HepG2 (cell line): ENCODE measurements at regions not wholly inside any gene's neighbourhood (a gene's known extent, or its start where the extent isn't known, plus 50 kb on each side); places are given as distances from the start of the nearest gene placed in this dataset.

Source experiments
- ATAC-seq: fragments of 200-7000 bp; cut with Tn5 transposase; 3 replicates; pipeline ENCODE4 v1.9.1; 2020; ENCODE audit warnings: mild to moderate bottlenecking, moderate library complexity
- BruUV-seq: library from RNA; stranded (reverse); fragments of 400-500 nt; replicated peaks from 2 replicates; lab custom pipeline; 2021; lab: Mats Ljungman, UMichigan
- CTCF ChIA-PET: fragments of 300-600 bp; formaldehyde crosslinking; extraction: SDS; loops from one replicate; lab custom pipeline; 2021; ENCODE audit warnings: low total read pairs, inconsistent platforms, low intra/inter-chr PET ratio; lab: Yijun Ruan, JAX
- POLR2A ChIA-PET: fragments of 350-600 bp; sonication (Branson Sonifier 250); formaldehyde crosslinking; loops from one replicate; lab custom pipeline; 2020; ENCODE audit warnings: antibody characterized with exemption, inconsistent platforms; lab: Yijun Ruan, JAX
- DNase-seq: peaks from one replicate; pipeline ENCODE4 v3.0.0-alpha.2; 2015; ENCODE audit warnings: low spot score
- FAIRE-seq: peaks from 3 replicates; lab custom pipeline; 2011; peaks lifted over from hg19 to GRCh38; lab: Jason Lieb, UNC
- H2AFZ ChIP-seq: one replicate; pipeline ENCODE4 v1.6.1; 2011; ENCODE audit warnings: low read length, inconsistent platforms
- H3K27ac ChIP-seq: fragments of 300-600 bp; 3 replicates; pipeline ENCODE4 v1.8.0; 2011; ENCODE audit warnings: mixed run types, mild to moderate bottlenecking, mixed read lengths, low read length, inconsistent platforms; ENCODE audit not compliant: insufficient read depth; ENCODE audit errors: extremely low read length
- H3K27me3 ChIP-seq, 2 experiments: fragments of 200-600 bp in 1 of 2; 2 replicates in 1 of 2; 3 replicates in 1 of 2; pipeline versions ENCODE4 v1.6.0 to v1.8.0; 2011; ENCODE audit warnings: low read length in 2 of 2, mild to moderate bottlenecking in 2 of 2, moderate library complexity in 2 of 2, inconsistent platforms in 1 of 2; ENCODE audit not compliant: insufficient read depth in 2 of 2, control insufficient read depth in 1 of 2
- H3K36me3 ChIP-seq, 2 experiments: fragments of 200-600 bp in 1 of 2; replicated peaks in 1 of 2; 2 replicates in 1 of 2; 3 replicates in 1 of 2; pipeline versions ENCODE4 v1.5.1 to v1.8.0; 2011; ENCODE audit warnings: low read length in 2 of 2, inconsistent platforms in 1 of 2; ENCODE audit not compliant: insufficient read depth in 2 of 2, control insufficient read depth in 1 of 2
- H3K4me1 ChIP-seq: 2 replicates; pipeline ENCODE4 v1.5.1; 2012; ENCODE audit warnings: low read length, inconsistent platforms; ENCODE audit not compliant: insufficient read depth
- H3K4me2 ChIP-seq: 2 replicates; pipeline ENCODE4 v1.6.0; 2011; ENCODE audit warnings: low read depth, low read length, inconsistent platforms
- H3K4me3 ChIP-seq, 3 experiments: fragments of 200-600 bp in 1 of 3; sonication (generic), shearing (Covaris generic) in 1 of 3; replicated peaks in 1 of 3; 2 replicates each; pipeline ENCODE4 v1.5.1; 2011 to 2016; ENCODE audit warnings: low read length in 3 of 3, inconsistent platforms in 2 of 3, low read depth in 2 of 3, mild to moderate bottlenecking in 2 of 3, control low read depth in 1 of 3, mixed read lengths in 1 of 3; ENCODE audit not compliant: insufficient read depth in 1 of 3
- H3K79me2 ChIP-seq: one replicate; pipeline ENCODE4 v1.6.1; 2011; ENCODE audit warnings: low read length, inconsistent platforms; ENCODE audit not compliant: insufficient read depth
- H3K9ac ChIP-seq: 2 replicates; pipeline ENCODE4 v1.6.0; 2011; ENCODE audit warnings: mild to moderate bottlenecking, low read depth, low read length, inconsistent platforms; ENCODE audit not compliant: insufficient read depth
- H3K9me3 ChIP-seq: 2 replicates; pipeline ENCODE4 v1.5.1; 2012; ENCODE audit warnings: mild to moderate bottlenecking, low read length
- H4K20me1 ChIP-seq: 2 replicates; pipeline ENCODE4 v1.6.0; 2011; ENCODE audit warnings: inconsistent platforms, mild to moderate bottlenecking, low read length, moderate library complexity; ENCODE audit not compliant: insufficient read depth
- HNF1A ChIP-seq, 2 experiments: sonication (generic) in 1 of 2; formaldehyde crosslinking in 1 of 2; IDR thresholded peaks; 2 replicates each; pipeline versions ENCODE4 v1.4.0 to v1.6.1; 2016 to 2020; ENCODE audit warnings: borderline replicate concordance in 1 of 2, low read depth in 1 of 2, mild to moderate bottlenecking in 1 of 2, missing genetic modification reagents in 1 of 2
- JARID2 ChIP-seq: sonication (generic); formaldehyde crosslinking; IDR thresholded peaks from 2 replicates; pipeline ENCODE4 v1.8.1; 2023; ENCODE audit warnings: missing genetic modification reagents, inconsistent platforms; ENCODE audit not compliant: insufficient replicate concordance
- NCOA1 ChIP-seq: sonication (generic); formaldehyde crosslinking; IDR thresholded peaks from 2 replicates; pipeline ENCODE4 v1.9.0; 2021; ENCODE audit warnings: missing genetic modification reagents
- NR2F2 ChIP-seq: IDR thresholded peaks from 2 replicates; pipeline ENCODE4 v1.6.1; 2012; ENCODE audit warnings: low read depth, inconsistent platforms, borderline replicate concordance
- PTBP1 ChIP-seq: fragments of 200-400 bp; formaldehyde crosslinking; IDR thresholded peaks from 2 replicates; pipeline ENCODE4 v1.6.1; 2018; ENCODE audit warnings: low read length, low read depth; ENCODE audit not compliant: poor library complexity, severe bottlenecking
- SIX4 ChIP-seq: sonication (generic); formaldehyde crosslinking; IDR thresholded peaks from 2 replicates; pipeline ENCODE4 v1.4.0; 2020; ENCODE audit warnings: missing genetic modification reagents
- ZBTB40 ChIP-seq, 2 experiments: fragments of 450-650 bp in 1 of 2; sonication (generic) in 1 of 2; formaldehyde crosslinking in 1 of 2; IDR thresholded peaks; 2 replicates each; pipeline versions ENCODE4 v1.6.1 to v1.8.0; 2016 to 2022; ENCODE audit warnings: antibody characterized with exemption in 1 of 2, mild to moderate bottlenecking in 1 of 2, missing genetic modification reagents in 1 of 2
- ZNF253 ChIP-seq: sonication (generic); formaldehyde crosslinking; IDR thresholded peaks from 2 replicates; pipeline ENCODE4 v1.8.0; 2022; ENCODE audit warnings: mild to moderate bottlenecking, missing genetic modification reagents, borderline replicate concordance
- WGBS: methylation state at CpG from one replicate; pipeline ENCODE4 v1.1.6; 2017; ENCODE audit warnings: low lambda C conversion rate; 5-methylcytosine and 5-hydroxymethylcytosine counted together
- in situ Hi-C: cut with HindIII; loops from 2 replicates; pipeline ENCODE4 v1.10.0; 2017; ENCODE audit warnings: low pct_unique_long_range_greater_than_20kb; ENCODE audit not compliant: extremely low pct_ligation_motif_present
- intact Hi-C: fragments of 100-400 bp; cut with micrococcal nuclease; formaldehyde crosslinking; loops from one replicate; pipeline ENCODE4 v1.10.0; 2022; ENCODE audit not compliant: unreplicated experiment

GRCh38 chr6:19752746-19753145 lies 84.4 kb upstream of the ID4 start (continued):
- TF ChIP-seq HNF1A (IDR thresholded peaks at IDR 0.05; ENCODE audit: low read depth): no peak
- TF ChIP-seq HNF1A (CRISPR knock-in tag; IDR thresholded peaks at IDR 0.05; ENCODE audit: borderline replicate concordance): no peak

GRCh38 chr6:19753826-19754225 lies 83.3 kb upstream of the ID4 start:
- Histone ChIP-seq H3K27ac (no peak overlapping the region), H3K36me3 (no peaks in the 10 kb centered on the region), H3K79me2 (no peaks in the 10 kb centered on the region), H3K4me2 (no peak overlapping the region), H3K9ac (no peak overlapping the region), H3K27me3 (0 out of 5 replicates have a peak, but pooled peaks cover 0 to 4% of the 10 kb centered on the region in 2 experiments), H3K4me1 (peaks cover 17% of the 10 kb centered on the region), H4K20me1 (no peaks in the 10 kb centered on the region), H3K9me3 (no peaks in the 10 kb centered on the region), H2AFZ (no peak overlapping the region), H3K4me3 (no peak overlapping the region)
- POLR2A ChIA-PET: no interaction called here
- ATAC-seq: no peak
- no TSS peak for BruUV-seq
- 6% methylated on average over 5 of the region's 5 CpGs for WGBS
- CTCF ChIA-PET: no interaction called here
- intact Hi-C loops (no loop called here), in situ Hi-C loops (no loop called here)
- DNase-seq: no peak
- FAIRE-seq: no peak
- TF ChIP-seq NCOA1 (no peak), ZBTB40 (IDR thresholded peaks at IDR 0.05) (no peak), ZBTB40 (CRISPR knock-in tag; IDR thresholded peaks at IDR 0.05) (no peak), PTBP1 (no peak), SIX4 (CRISPR knock-in tag) (no peak), JARID2 (no peak), ZNF253 (CRISPR knock-in tag) (no peak), NR2F2 (no peak)
